Nephron progenitor cell (in vitro differentiated cells): ENCODE measurements at regions not wholly inside any gene's neighbourhood (a gene's known extent, or its start where the extent isn't known, plus 50 kb on each side); places are given as distances from the start of the nearest gene placed in this dataset.

Source experiments
- DNase-seq: peaks from one replicate; pipeline ENCODE4 v3.0.0; 2021
- H3K27ac Mint-ChIP-seq: 2 replicates; pipeline ENCODE4 v1.8.0; 2021; ENCODE audit warnings: mild to moderate bottlenecking, moderate library complexity, mixed read lengths
- H3K27me3 Mint-ChIP-seq: 2 replicates; pipeline ENCODE4 v1.8.0; 2021; ENCODE audit warnings: mild to moderate bottlenecking, low read depth, mixed read lengths; ENCODE audit not compliant: poor library complexity
- H3K36me3 Mint-ChIP-seq: 2 replicates; pipeline ENCODE4 v1.8.0; 2021; ENCODE audit warnings: low read depth, mixed read lengths
- H3K4me1 Mint-ChIP-seq: 2 replicates; pipeline ENCODE4 v1.8.0; 2021; ENCODE audit warnings: mixed read lengths
- H3K4me3 Mint-ChIP-seq: 2 replicates; pipeline ENCODE4 v1.8.0; 2021; ENCODE audit warnings: mild to moderate bottlenecking, moderate library complexity, mixed read lengths
- H3K9me3 Mint-ChIP-seq: 2 replicates; pipeline ENCODE4 v1.8.0; 2021; ENCODE audit warnings: mild to moderate bottlenecking, moderate library complexity, mixed read lengths
- TF ChIP-seq, protein P1 (sequence below): fragments of 200-600 bp; sonication (generic); IDR thresholded peaks from 2 replicates; pipeline ENCODE4 v1.5.0; 2021; ENCODE audit warnings: antibody characterized with exemption

DNA sequence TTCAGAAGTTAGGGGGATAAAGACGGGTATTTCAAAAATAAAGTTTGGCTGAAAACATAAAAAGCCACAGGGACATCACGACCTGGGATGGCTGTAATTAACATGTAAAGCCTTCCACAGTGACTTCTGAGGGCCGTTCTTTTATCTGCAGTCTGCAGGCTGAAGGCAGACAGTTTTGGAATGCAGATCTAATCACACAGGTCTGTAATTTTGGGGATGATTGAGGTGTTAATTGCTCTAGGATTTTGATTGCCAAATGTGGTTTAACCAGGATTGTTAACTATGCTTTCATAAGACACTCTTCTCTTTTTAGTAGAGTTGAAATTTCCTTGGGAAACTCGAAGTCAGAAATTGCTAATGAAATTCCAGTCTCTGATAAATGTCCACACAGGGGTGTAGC, 355.5 kb downstream of the ATP23 start:
- no peaks in the 10 kb centered on the region for H3K9me3 Mint-ChIP-seq
- no peaks in the 10 kb centered on the region for H3K36me3 Mint-ChIP-seq
- H3K4me1 Mint-ChIP-seq: peaks cover 15% of the 10 kb centered on the region
- H3K27me3 Mint-ChIP-seq: no peaks in the 10 kb centered on the region
- TF ChIP-seq, protein P1, sequence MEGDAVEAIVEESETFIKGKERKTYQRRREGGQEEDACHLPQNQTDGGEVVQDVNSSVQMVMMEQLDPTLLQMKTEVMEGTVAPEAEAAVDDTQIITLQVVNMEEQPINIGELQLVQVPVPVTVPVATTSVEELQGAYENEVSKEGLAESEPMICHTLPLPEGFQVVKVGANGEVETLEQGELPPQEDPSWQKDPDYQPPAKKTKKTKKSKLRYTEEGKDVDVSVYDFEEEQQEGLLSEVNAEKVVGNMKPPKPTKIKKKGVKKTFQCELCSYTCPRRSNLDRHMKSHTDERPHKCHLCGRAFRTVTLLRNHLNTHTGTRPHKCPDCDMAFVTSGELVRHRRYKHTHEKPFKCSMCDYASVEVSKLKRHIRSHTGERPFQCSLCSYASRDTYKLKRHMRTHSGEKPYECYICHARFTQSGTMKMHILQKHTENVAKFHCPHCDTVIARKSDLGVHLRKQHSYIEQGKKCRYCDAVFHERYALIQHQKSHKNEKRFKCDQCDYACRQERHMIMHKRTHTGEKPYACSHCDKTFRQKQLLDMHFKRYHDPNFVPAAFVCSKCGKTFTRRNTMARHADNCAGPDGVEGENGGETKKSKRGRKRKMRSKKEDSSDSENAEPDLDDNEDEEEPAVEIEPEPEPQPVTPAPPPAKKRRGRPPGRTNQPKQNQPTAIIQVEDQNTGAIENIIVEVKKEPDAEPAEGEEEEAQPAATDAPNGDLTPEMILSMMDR: no peak
- no peak overlapping the region for H3K27ac Mint-ChIP-seq
- no peak for DNase-seq
- no peak overlapping the region for H3K4me3 Mint-ChIP-seq

DNA sequence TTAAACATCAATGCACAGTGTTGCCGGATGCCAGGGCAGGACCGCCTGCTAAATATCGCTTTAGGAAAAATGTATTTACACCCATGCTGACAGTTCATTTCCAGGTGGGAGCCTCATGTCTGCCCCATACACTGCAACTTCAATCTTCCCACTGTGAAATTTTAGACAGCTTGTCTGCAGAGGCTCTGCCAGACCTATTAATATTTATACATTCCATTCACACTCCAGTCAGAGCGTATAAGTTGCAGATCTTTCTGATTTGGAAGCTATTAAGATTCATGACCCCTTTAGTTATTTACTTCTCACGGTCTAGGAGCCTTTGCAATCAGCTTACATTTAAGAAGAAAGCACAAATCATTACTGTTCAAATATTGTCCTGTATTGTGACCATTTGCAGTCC, 357.4 kb downstream of the ATP23 start:
- Mint-ChIP-seq H3K4me1 (peaks cover 16% of the 10 kb centered on the region), H3K27me3 (no peaks in the 10 kb centered on the region)

DNA sequence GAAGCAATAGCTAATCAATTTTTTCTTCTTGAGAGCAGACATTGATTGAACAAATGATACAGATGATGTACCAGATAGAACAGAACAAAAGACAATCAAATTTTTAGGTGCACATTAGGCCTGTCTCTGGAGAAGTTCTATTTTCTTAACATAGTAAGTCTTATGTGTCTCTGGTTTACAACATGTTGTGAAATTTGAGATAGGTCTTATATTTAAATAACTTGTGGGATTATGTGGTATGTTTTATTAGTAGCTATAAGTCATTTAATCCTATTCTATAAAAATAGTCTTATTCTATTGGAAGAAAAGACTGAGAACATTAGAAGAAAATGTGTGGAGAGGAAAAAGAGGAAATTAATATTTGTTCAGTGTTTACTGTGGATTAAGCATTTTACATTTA, 358.0 kb downstream of the ATP23 start:
- no peak for DNase-seq
- Mint-ChIP-seq H3K4me3 (no peak overlapping the region), H3K36me3 (no peaks in the 10 kb centered on the region), H3K27ac (no peak overlapping the region), H3K4me1 (peaks cover 16% of the 10 kb centered on the region), H3K27me3 (no peaks in the 10 kb centered on the region), H3K9me3 (no peaks in the 10 kb centered on the region)
- TF ChIP-seq, protein P1: no peak

More for the DNA sequence above, 357.4 kb downstream of the ATP23 start:
- TF ChIP-seq, protein P1: no peak
- DNase-seq: no peak
- no peak overlapping the region for H3K27ac Mint-ChIP-seq
- no peak overlapping the region for H3K4me3 Mint-ChIP-seq
- no peaks in the 10 kb centered on the region for H3K36me3 Mint-ChIP-seq
- no peaks in the 10 kb centered on the region for H3K9me3 Mint-ChIP-seq

DNA sequence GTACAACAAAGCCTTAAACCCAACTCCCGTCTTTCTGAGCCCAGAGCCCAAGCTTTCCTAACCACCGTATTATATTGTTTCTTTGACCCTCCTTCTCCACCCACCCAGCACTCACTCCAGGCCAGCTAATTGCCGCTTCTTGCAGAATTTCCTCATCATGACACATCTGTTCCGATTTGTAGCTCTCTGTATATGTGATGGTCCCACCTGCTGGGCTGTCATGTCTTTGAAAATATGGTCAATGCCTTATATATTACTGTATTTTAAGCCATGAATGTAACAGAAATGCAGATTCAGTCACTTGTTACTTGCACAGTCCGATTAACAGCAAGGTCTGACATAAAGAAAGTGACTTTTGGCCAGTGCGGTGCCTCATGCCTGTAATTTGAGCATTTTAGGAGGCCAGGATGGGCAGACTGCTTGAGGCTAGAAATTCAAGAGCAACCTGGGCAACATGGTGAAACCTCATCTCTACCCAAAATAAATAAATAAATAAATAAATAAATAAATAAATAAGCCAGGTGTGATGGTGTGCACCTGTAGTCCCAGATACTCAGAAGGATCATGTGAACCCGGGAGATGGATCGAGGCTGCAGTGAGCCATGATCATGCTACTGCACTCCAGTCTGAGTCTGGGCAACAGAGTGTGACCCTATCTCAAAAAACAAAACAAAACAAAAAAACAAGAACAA, 359.8 kb downstream of the ATP23 start:
- H3K36me3 Mint-ChIP-seq: no peaks in the 10 kb centered on the region
- H3K4me1 Mint-ChIP-seq: peaks cover 16% of the 10 kb centered on the region
- DNase-seq: no peak
- H3K27me3 Mint-ChIP-seq: no peaks in the 10 kb centered on the region
- TF ChIP-seq, protein P1: no peak
- peak overlapping the region; percentile 3 for H3K27ac Mint-ChIP-seq
- H3K4me3 Mint-ChIP-seq: no peak overlapping the region
- H3K9me3 Mint-ChIP-seq: peaks cover 3% of the 10 kb centered on the region

DNA sequence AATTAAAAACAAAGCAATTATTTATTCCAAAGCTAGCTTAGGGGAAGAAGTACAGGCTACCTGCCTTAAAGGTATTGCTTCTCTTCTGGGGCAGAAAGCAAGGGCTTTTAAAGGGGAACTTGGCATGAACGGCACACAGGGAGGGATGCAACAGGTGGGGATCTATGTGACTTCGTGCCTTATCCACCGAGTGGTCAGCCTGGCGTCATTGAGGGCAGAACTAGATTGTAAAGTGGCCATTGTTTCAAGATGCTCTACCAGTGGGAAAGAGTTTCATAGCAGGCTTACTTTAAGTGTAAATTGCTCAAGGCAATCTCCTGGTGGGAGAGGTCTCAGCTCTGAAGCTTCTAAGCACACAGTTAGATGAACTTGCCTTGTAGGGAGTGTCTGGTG, 360.4 kb downstream of the ATP23 start:
- Mint-ChIP-seq H3K4me3 (no peak overlapping the region), H3K9me3 (peaks cover 8% of the 10 kb centered on the region), H3K27me3 (no peaks in the 10 kb centered on the region), H3K4me1 (peaks cover 16% of the 10 kb centered on the region), H3K36me3 (no peaks in the 10 kb centered on the region), H3K27ac (no peak overlapping the region)
- DNase-seq: no peak
- TF ChIP-seq, protein P1: no peak

DNA sequence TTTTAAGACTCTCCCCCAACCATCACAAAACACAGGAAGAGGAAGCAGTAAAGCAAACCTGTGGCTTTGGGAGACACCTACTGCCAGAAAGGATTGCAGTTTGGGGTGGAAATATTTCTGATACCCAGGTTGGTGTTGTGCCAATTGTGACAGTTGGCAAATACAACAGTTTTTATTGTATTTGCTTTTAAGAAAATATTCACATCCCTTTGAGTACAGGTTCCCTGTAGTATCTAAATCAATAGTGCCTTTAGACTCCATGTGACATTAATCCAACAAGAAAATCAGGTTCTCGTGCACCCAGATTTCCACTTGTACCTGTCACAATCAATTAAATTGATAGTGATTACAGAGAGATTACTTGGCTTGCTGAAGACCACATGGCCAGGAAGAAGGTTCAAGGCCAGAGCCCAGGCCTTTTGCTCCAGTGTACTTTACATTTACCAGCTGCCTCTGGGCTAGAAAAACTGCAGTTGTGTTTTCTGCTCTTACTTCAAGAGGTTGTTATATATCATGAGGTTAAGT, 361.2 kb downstream of the ATP23 start:
- Mint-ChIP-seq H3K36me3 (no peaks in the 10 kb centered on the region), H3K4me3 (no peak overlapping the region), H3K27ac (no peak overlapping the region), H3K27me3 (peaks cover under 1% of the 10 kb centered on the region), H3K4me1 (peaks cover 16% of the 10 kb centered on the region), H3K9me3 (peaks cover 13% of the 10 kb centered on the region)
- TF ChIP-seq, protein P1: no peak
- DNase-seq: no peak
